SK-N-SH treated with all-trans-retinoic acid at 6 μM for 48 hours (cell line): ENCODE measurements at regions not wholly inside any gene's neighbourhood (a gene's known extent, or its start where the extent isn't known, plus 50 kb on each side); places are given as distances from the start of the nearest gene placed in this dataset.

Experiments
- CREB5 ChIP-seq: fragments of 250-450 bp; sonication (Bioruptor Pico); IDR thresholded peaks from 2 replicates; pipeline ENCODE4 v1.5.1; 2020; ENCODE audit warnings: low read depth, mild to moderate bottlenecking, moderate library complexity
- GLIS3 ChIP-seq: fragments of 250-450 bp; sonication (Bioruptor Pico); IDR thresholded peaks from 2 replicates; pipeline ENCODE4 v1.5.0; 2020; ENCODE audit warnings: mild to moderate bottlenecking, moderate library complexity
- ISL1 ChIP-seq: fragments of 250-450 bp; sonication (Bioruptor Pico); IDR thresholded peaks from 2 replicates; pipeline ENCODE4 v2.1.2; 2022; ENCODE audit warnings: mild to moderate bottlenecking, moderate library complexity
- PATZ1 ChIP-seq: fragments of 250-450 bp; sonication (Bioruptor Pico); IDR thresholded peaks from 2 replicates; pipeline ENCODE4 v1.8.0; 2020; ENCODE audit warnings: mild to moderate bottlenecking, moderate library complexity, borderline replicate concordance
- RARB ChIP-seq: fragments of 250-450 bp; sonication (Bioruptor Pico); IDR thresholded peaks from 2 replicates; pipeline ENCODE4 v1.8.0; 2021; ENCODE audit warnings: mild to moderate bottlenecking, moderate library complexity
- SNAI2 ChIP-seq: fragments of 250-450 bp; sonication (Bioruptor Pico); IDR thresholded peaks from 2 replicates; pipeline ENCODE4 v1.5.0; 2020; ENCODE audit warnings: mild to moderate bottlenecking, moderate library complexity
- TCF4 ChIP-seq: fragments of 250-450 bp; sonication (Bioruptor Pico); IDR thresholded peaks from 2 replicates; pipeline ENCODE4 v1.8.0; 2021; ENCODE audit warnings: mild to moderate bottlenecking, moderate library complexity, borderline replicate concordance
- TOX ChIP-seq: fragments of 250-450 bp; sonication (Bioruptor Pico); IDR thresholded peaks from 2 replicates; pipeline ENCODE4 v1.8.0; 2021; ENCODE audit warnings: mild to moderate bottlenecking, moderate library complexity, borderline replicate concordance
- ZFP3 ChIP-seq: fragments of 250-450 bp; sonication (Bioruptor Pico); IDR thresholded peaks from 2 replicates; pipeline ENCODE4 v1.5.0; 2020; ENCODE audit warnings: mild to moderate bottlenecking, moderate library complexity
- ZFP30 ChIP-seq: fragments of 450-650 bp; formaldehyde crosslinking; IDR thresholded peaks from 2 replicates; pipeline ENCODE4 v1.5.0; 2022; ENCODE audit warnings: mild to moderate bottlenecking, moderate library complexity
- ZNF565 ChIP-seq: fragments of 450-650 bp; formaldehyde crosslinking; conservative IDR thresholded peaks from 2 replicates; pipeline ENCODE4 v1.5.0; 2020; ENCODE audit warnings: low read depth, mild to moderate bottlenecking, moderate library complexity
- ZNF70 ChIP-seq: fragments of 450-650 bp; formaldehyde crosslinking; IDR thresholded peaks from 2 replicates; pipeline ENCODE4 v1.5.0; 2020; ENCODE audit warnings: mild to moderate bottlenecking, moderate library complexity

- TF ChIP-seq PATZ1 (CRISPR knock-in tag): no peak
- no peak for TF ChIP-seq ZFP30 (CRISPR knock-in tag)
- no peak for TF ChIP-seq ZNF565 (CRISPR knock-in tag)
- TF ChIP-seq ZFP3 (CRISPR knock-in tag): no peak
- TF ChIP-seq GLIS3: no peak
- TF ChIP-seq TOX: no peak
- no peak for TF ChIP-seq SNAI2 (CRISPR knock-in tag)
- no peak for TF ChIP-seq TCF4 (CRISPR knock-in tag)
- no peak for TF ChIP-seq RARB (CRISPR knock-in tag)
- TF ChIP-seq ZNF70: no peak
- TF ChIP-seq CREB5 (CRISPR knock-in tag): no peak
- TF ChIP-seq ISL1 (CRISPR knock-in tag): no peak
These were observed 82.0 kb upstream of the RGPD5 start for GRCh38 chr2:109712123-109712449.
